ENCODE measurements at regions not wholly inside any gene's neighbourhood (a gene's known extent, or its start where the extent isn't known, plus 50 kb on each side); places are given as distances from the start of the nearest gene placed in this dataset.
"Not testable (repeated sequence)": the region's sequence is repeated elsewhere in the genome, so short reads cannot be mapped to it uniquely, and the experiment has no call there.

- H3K27me3 ChIP-seq (ENCODE audit: control insufficient read depth in 5 of 5, insufficient read depth in 4 of 5, low read length in 5 of 5) = no peaks in the 10 kb centered on the region
- no peak overlapping the region for H3K9ac ChIP-seq (ENCODE audit: low read length in 5 of 5)
- H3K4me3 ChIP-seq (ENCODE audit: low read depth in 1 of 5, low read length in 5 of 5) = no peak overlapping the region
- H3K36me3 ChIP-seq (ENCODE audit: control insufficient read depth in 5 of 5, insufficient read depth in 5 of 5, low read length in 5 of 5) = no peaks in the 10 kb centered on the region
- no peaks in the 10 kb centered on the region for H3K9me3 ChIP-seq (ENCODE audit: control insufficient read depth in 5 of 5, low read length in 5 of 5)
- H3K27ac ChIP-seq (ENCODE audit: low read depth, low read length) = no peak overlapping the region
- peaks cover 3 to 26% (median 21%) of the 10 kb centered on the region in 5 donors for H3K4me1 ChIP-seq (ENCODE audit: control insufficient read depth in 5 of 5, insufficient read depth in 5 of 5, low read length in 5 of 5)
Measured at GRCh38 chr7:69428089-69428488, 170.2 kb upstream of the AUTS2 start.

GRCh38 chr7:69429911-69430383 is 168.3 kb upstream of the AUTS2 start:
- H3K4me1 ChIP-seq (ENCODE audit: control insufficient read depth in 5 of 5, insufficient read depth in 5 of 5, low read length in 5 of 5) = peaks cover 3 to 27% (median 20%) of the 10 kb centered on the region in 5 donors
- H3K27ac ChIP-seq (ENCODE audit: low read depth, low read length) = no peak overlapping the region
- no peaks in the 10 kb centered on the region for H3K9me3 ChIP-seq (ENCODE audit: control insufficient read depth in 5 of 5, low read length in 5 of 5)
- peak overlapping the region; percentile 12 to 53 (median 42) for H3K4me3 ChIP-seq (ENCODE audit: low read depth in 1 of 5, low read length in 5 of 5)
- H3K27me3 ChIP-seq (ENCODE audit: control insufficient read depth in 5 of 5, insufficient read depth in 4 of 5, low read length in 5 of 5) = no peaks in the 10 kb centered on the region
- peak overlapping the region in 2 of 5 donors; percentile 1 to 52 for H3K9ac ChIP-seq (ENCODE audit: low read length in 5 of 5)
- H3K36me3 ChIP-seq (ENCODE audit: control insufficient read depth in 5 of 5, insufficient read depth in 5 of 5, low read length in 5 of 5) = no peaks in the 10 kb centered on the region

- H3K36me3 ChIP-seq (ENCODE audit: control insufficient read depth in 5 of 5, insufficient read depth in 5 of 5, low read length in 5 of 5) = no peaks in the 10 kb centered on the region
- peak overlapping the region; percentile 12 to 53 (median 42) for H3K4me3 ChIP-seq (ENCODE audit: low read depth in 1 of 5, low read length in 5 of 5)
- peaks cover 3 to 27% (median 20%) of the 10 kb centered on the region in 5 donors for H3K4me1 ChIP-seq (ENCODE audit: control insufficient read depth in 5 of 5, insufficient read depth in 5 of 5, low read length in 5 of 5)
- H3K9me3 ChIP-seq (ENCODE audit: control insufficient read depth in 5 of 5, low read length in 5 of 5) = no peaks in the 10 kb centered on the region
- no peaks in the 10 kb centered on the region for H3K27me3 ChIP-seq (ENCODE audit: control insufficient read depth in 5 of 5, insufficient read depth in 4 of 5, low read length in 5 of 5)
- H3K9ac ChIP-seq (ENCODE audit: low read length in 5 of 5) = peak overlapping the region in 1 of 5 donors; percentile 52
- H3K27ac ChIP-seq (ENCODE audit: low read depth, low read length) = no peak overlapping the region
Measured at GRCh38 chr7:69430384-69431021, 167.8 kb upstream of the AUTS2 start.

- Histone ChIP-seq H3K9me3 (ENCODE audit: control insufficient read depth in 5 of 5, low read length in 5 of 5) (no peaks in the 10 kb centered on the region), H3K9ac (ENCODE audit: low read length in 5 of 5) (no peak overlapping the region), H3K27me3 (ENCODE audit: control insufficient read depth in 5 of 5, insufficient read depth in 4 of 5, low read length in 5 of 5) (no peaks in the 10 kb centered on the region), H3K4me1 (ENCODE audit: control insufficient read depth in 5 of 5, insufficient read depth in 5 of 5, low read length in 5 of 5) (peaks cover 3 to 27% (median 20%) of the 10 kb centered on the region in 5 donors), H3K36me3 (ENCODE audit: control insufficient read depth in 5 of 5, insufficient read depth in 5 of 5, low read length in 5 of 5) (no peaks in the 10 kb centered on the region), H3K4me3 (ENCODE audit: low read depth in 1 of 5, low read length in 5 of 5) (no peak overlapping the region), H3K27ac (ENCODE audit: low read depth, low read length) (no peak overlapping the region)
Measured at GRCh38 chr7:69431626-69432025, 166.6 kb upstream of the AUTS2 start.

GRCh38 chr7:69432276-69432675 is 166.0 kb upstream of the AUTS2 start:
- not testable (repeated sequence) for H3K36me3 ChIP-seq (ENCODE audit: control insufficient read depth in 5 of 5, insufficient read depth in 5 of 5, low read length in 5 of 5); H3K9ac ChIP-seq (ENCODE audit: low read length in 5 of 5); H3K27ac ChIP-seq (ENCODE audit: low read depth, low read length); H3K4me3 ChIP-seq (ENCODE audit: low read depth in 1 of 5, low read length in 5 of 5); H3K27me3 ChIP-seq (ENCODE audit: control insufficient read depth in 5 of 5, insufficient read depth in 4 of 5, low read length in 5 of 5); H3K9me3 ChIP-seq (ENCODE audit: control insufficient read depth in 5 of 5, low read length in 5 of 5)
- peaks cover 3 to 30% (median 20%) of the 10 kb centered on the region in 5 donors for H3K4me1 ChIP-seq (ENCODE audit: control insufficient read depth in 5 of 5, insufficient read depth in 5 of 5, low read length in 5 of 5)

GRCh38 chr7:69433081-69433480 is 165.2 kb upstream of the AUTS2 start:
- H3K36me3 ChIP-seq (ENCODE audit: control insufficient read depth in 5 of 5, insufficient read depth in 5 of 5, low read length in 5 of 5) = no peaks in the 10 kb centered on the region
- H3K27me3 ChIP-seq (ENCODE audit: control insufficient read depth in 5 of 5, insufficient read depth in 4 of 5, low read length in 5 of 5) = no peaks in the 10 kb centered on the region
- no peaks in the 10 kb centered on the region for H3K9me3 ChIP-seq (ENCODE audit: control insufficient read depth in 5 of 5, low read length in 5 of 5)
- H3K9ac ChIP-seq (ENCODE audit: low read length in 5 of 5) = no peak overlapping the region
- H3K4me1 ChIP-seq (ENCODE audit: control insufficient read depth in 5 of 5, insufficient read depth in 5 of 5, low read length in 5 of 5) = peaks cover 3 to 30% (median 20%) of the 10 kb centered on the region in 5 donors
- no peak overlapping the region for H3K27ac ChIP-seq (ENCODE audit: low read depth, low read length)
- H3K4me3 ChIP-seq (ENCODE audit: low read depth in 1 of 5, low read length in 5 of 5) = no peak overlapping the region

- H3K36me3 ChIP-seq (ENCODE audit: control insufficient read depth in 5 of 5, insufficient read depth in 5 of 5, low read length in 5 of 5) = no peaks in the 10 kb centered on the region
Measured at GRCh38 chr7:69434398-69434815, 163.9 kb upstream of the AUTS2 start.

GRCh38 chr7:69435711-69436110 is 162.6 kb upstream of the AUTS2 start:
- H3K4me3 ChIP-seq (ENCODE audit: low read depth in 1 of 5, low read length in 5 of 5) = no peak overlapping the region
- H3K4me1 ChIP-seq (ENCODE audit: control insufficient read depth in 5 of 5, insufficient read depth in 5 of 5, low read length in 5 of 5) = peaks cover 0 to 23% (median 12%) of the 10 kb centered on the region in 5 donors
- H3K9me3 ChIP-seq (ENCODE audit: control insufficient read depth in 5 of 5, low read length in 5 of 5) = peaks cover 0 to 3% (median 0%) of the 10 kb centered on the region in 5 donors
- H3K27me3 ChIP-seq (ENCODE audit: control insufficient read depth in 5 of 5, insufficient read depth in 4 of 5, low read length in 5 of 5) = no peaks in the 10 kb centered on the region
- no peak overlapping the region for H3K9ac ChIP-seq (ENCODE audit: low read length in 5 of 5)
- no peak overlapping the region for H3K27ac ChIP-seq (ENCODE audit: low read depth, low read length)
- no peaks in the 10 kb centered on the region for H3K36me3 ChIP-seq (ENCODE audit: control insufficient read depth in 5 of 5, insufficient read depth in 5 of 5, low read length in 5 of 5)

More at GRCh38 chr7:69434398-69434815, 163.9 kb upstream of the AUTS2 start:
- H3K27ac ChIP-seq (ENCODE audit: low read depth, low read length) = no peak overlapping the region
- H3K27me3 ChIP-seq (ENCODE audit: control insufficient read depth in 5 of 5, insufficient read depth in 4 of 5, low read length in 5 of 5) = no peaks in the 10 kb centered on the region
- H3K9ac ChIP-seq (ENCODE audit: low read length in 5 of 5) = no peak overlapping the region
- H3K4me1 ChIP-seq (ENCODE audit: control insufficient read depth in 5 of 5, insufficient read depth in 5 of 5, low read length in 5 of 5) = peaks cover 3 to 36% (median 24%) of the 10 kb centered on the region in 5 donors
- H3K9me3 ChIP-seq (ENCODE audit: control insufficient read depth in 5 of 5, low read length in 5 of 5) = no peaks in the 10 kb centered on the region
- no peak overlapping the region for H3K4me3 ChIP-seq (ENCODE audit: low read depth in 1 of 5, low read length in 5 of 5)

- Histone ChIP-seq H3K4me3 (ENCODE audit: low read depth in 1 of 5, low read length in 5 of 5) (no peak overlapping the region), H3K9me3 (ENCODE audit: control insufficient read depth in 5 of 5, low read length in 5 of 5) (peaks cover 0 to 3% (median 0%) of the 10 kb centered on the region in 5 donors), H3K27ac (ENCODE audit: low read depth, low read length) (no peak overlapping the region), H3K9ac (ENCODE audit: low read length in 5 of 5) (no peak overlapping the region), H3K4me1 (ENCODE audit: control insufficient read depth in 5 of 5, insufficient read depth in 5 of 5, low read length in 5 of 5) (peaks cover 0 to 16% (median 8%) of the 10 kb centered on the region in 5 donors), H3K36me3 (ENCODE audit: control insufficient read depth in 5 of 5, insufficient read depth in 5 of 5, low read length in 5 of 5) (no peaks in the 10 kb centered on the region), H3K27me3 (ENCODE audit: control insufficient read depth in 5 of 5, insufficient read depth in 4 of 5, low read length in 5 of 5) (no peaks in the 10 kb centered on the region)
Measured at GRCh38 chr7:69436946-69437345, 161.3 kb upstream of the AUTS2 start.

GRCh38 chr7:69438584-69439412 is 159.5 kb upstream of the AUTS2 start:
- Histone ChIP-seq H3K36me3 (ENCODE audit: control insufficient read depth in 5 of 5, insufficient read depth in 5 of 5, low read length in 5 of 5) (no peaks in the 10 kb centered on the region), H3K9ac (ENCODE audit: low read length in 5 of 5) (no peak overlapping the region), H3K4me3 (ENCODE audit: low read depth in 1 of 5, low read length in 5 of 5) (peak overlapping the region in 1 of 5 donors; percentile 5), H3K27me3 (ENCODE audit: control insufficient read depth in 5 of 5, insufficient read depth in 4 of 5, low read length in 5 of 5) (no peaks in the 10 kb centered on the region), H3K4me1 (ENCODE audit: control insufficient read depth in 5 of 5, insufficient read depth in 5 of 5, low read length in 5 of 5) (peaks cover 0 to 13% (median 8%) of the 10 kb centered on the region in 5 donors), H3K9me3 (ENCODE audit: control insufficient read depth in 5 of 5, low read length in 5 of 5) (peaks cover 0 to 3% (median 0%) of the 10 kb centered on the region in 5 donors), H3K27ac (ENCODE audit: low read depth, low read length) (no peak overlapping the region)
